Vagina (tissue), 2 donors: ENCODE measurements at regions not wholly inside any gene's neighbourhood (a gene's known extent, or its start where the extent isn't known, plus 50 kb on each side); places are given as distances from the start of the nearest gene placed in this dataset.

Experiments
- DNase-seq, 2 donors: peaks; one replicate each; pipeline ENCODE4 v3.0.0-alpha.2; 2017; ENCODE audit errors: extremely low spot score in 2 of 2
- H3K27ac ChIP-seq: fragments of 200-600 bp; sonication (generic); one replicate; pipeline ENCODE4 v1.5.1; 2019
- H3K27me3 ChIP-seq: fragments of 200-600 bp; sonication (generic); one replicate; pipeline ENCODE4 v1.5.1; 2019
- H3K36me3 ChIP-seq, 2 donors: fragments of 200-600 bp; sonication (generic); one replicate each; pipeline ENCODE4 v1.5.1; 2017 to 2019
- H3K4me1 ChIP-seq: fragments of 200-600 bp; sonication (generic); one replicate; pipeline ENCODE4 v1.5.1; 2019
- H3K4me3 ChIP-seq, 2 donors: fragments of 200-600 bp; sonication (generic); 1 replicate in 1 of 2; 2 replicates in 1 of 2; pipeline ENCODE4 v1.5.1; 2016 to 2019
- H3K9me3 ChIP-seq: fragments of 200-600 bp; sonication (generic); one replicate; pipeline ENCODE4 v1.5.1; 2019
- CTCF ChIP-seq, 3 experiments: fragments of 450-650 bp in 2 of 3; fragments of 200-600 bp in 1 of 3; sonication (generic) in 1 of 3; IDR thresholded peaks; one replicate each; pipeline ENCODE4 v1.5.1; 2017 to 2019; ENCODE audit warnings: antibody characterized with exemption in 3 of 3, mild to moderate bottlenecking in 2 of 3, moderate library complexity in 2 of 3
- POLR2A ChIP-seq, 2 donors: fragments of 450-650 bp; IDR thresholded peaks; one replicate each; pipeline ENCODE4 v1.6.1; 2017; ENCODE audit warnings: antibody characterized with exemption in 2 of 2, mild to moderate bottlenecking in 2 of 2, moderate library complexity in 2 of 2
- POLR2AphosphoS5 ChIP-seq, 2 donors: sonication (generic); formaldehyde crosslinking; IDR thresholded peaks; one replicate each; pipeline ENCODE4 v1.9.0; 2017; ENCODE audit warnings: antibody characterized with exemption in 2 of 2, mild to moderate bottlenecking in 2 of 2, low read depth in 1 of 2; ENCODE audit not compliant: insufficient read depth in 1 of 2
- intact Hi-C: fragments of 100-400 bp; cut with DNase I; formaldehyde crosslinking; loops from one replicate; pipeline ENCODE4 v1.15.1; 2023

GRCh38 chr12:24649634-24650033 lies 299.3 kb downstream of the BCAT1 start:
- Histone ChIP-seq H3K27me3 (no peaks in the 10 kb centered on the region), H3K27ac (no peak overlapping the region), H3K9me3 (no peaks in the 10 kb centered on the region), H3K4me3 (no peak overlapping the region), H3K36me3 (no peaks in the 10 kb centered on the region), H3K4me1 (no peaks in the 10 kb centered on the region)
- intact Hi-C loops, result no loop called here
- TF ChIP-seq POLR2A (IDR thresholded peaks at IDR 0.05) (no peak), CTCF (IDR thresholded peaks at IDR 0.05) (no peak), POLR2AphosphoS5 (IDR thresholded peaks at IDR 0.05; ENCODE audit: insufficient read depth in 1 of 2, low read depth in 1 of 2) (no peak)
- DNase-seq, result no peak

GRCh38 chr12:24649209-24649608 lies 299.7 kb downstream of the BCAT1 start:
- Histone ChIP-seq H3K4me1 (no peaks in the 10 kb centered on the region), H3K27me3 (no peaks in the 10 kb centered on the region), H3K36me3 (no peaks in the 10 kb centered on the region), H3K4me3 (no peak overlapping the region), H3K9me3 (no peaks in the 10 kb centered on the region), H3K27ac (no peak overlapping the region)
- no peak for DNase-seq
- TF ChIP-seq POLR2AphosphoS5 (IDR thresholded peaks at IDR 0.05; ENCODE audit: insufficient read depth in 1 of 2, low read depth in 1 of 2) (no peak), CTCF (IDR thresholded peaks at IDR 0.05) (no peak), POLR2A (IDR thresholded peaks at IDR 0.05) (no peak)
- intact Hi-C loops, result no loop called here

GRCh38 chr12:24645254-24645653 lies 303.6 kb downstream of the BCAT1 start:
- Histone ChIP-seq H3K27me3 (no peaks in the 10 kb centered on the region), H3K36me3 (no peaks in the 10 kb centered on the region), H3K9me3 (no peaks in the 10 kb centered on the region), H3K27ac (no peak overlapping the region), H3K4me1 (no peaks in the 10 kb centered on the region), H3K4me3 (no peak overlapping the region)
- intact Hi-C loops, result no loop called here
- DNase-seq, result no peak
- TF ChIP-seq POLR2A (IDR thresholded peaks at IDR 0.05), result no peak
- TF ChIP-seq POLR2AphosphoS5 (IDR thresholded peaks at IDR 0.05; ENCODE audit: insufficient read depth in 1 of 2, low read depth in 1 of 2), result no peak
- no peak for TF ChIP-seq CTCF (IDR thresholded peaks at IDR 0.05)

- Histone ChIP-seq H3K36me3 (no peaks in the 10 kb centered on the region), H3K4me3 (no peak overlapping the region), H3K4me1 (no peaks in the 10 kb centered on the region), H3K27me3 (no peaks in the 10 kb centered on the region), H3K9me3 (no peaks in the 10 kb centered on the region), H3K27ac (no peak overlapping the region)
- no peak for DNase-seq
- TF ChIP-seq POLR2AphosphoS5 (IDR thresholded peaks at IDR 0.05; ENCODE audit: insufficient read depth in 1 of 2, low read depth in 1 of 2) (no peak), CTCF (IDR thresholded peaks at IDR 0.05) (no peak), POLR2A (IDR thresholded peaks at IDR 0.05) (no peak)
- intact Hi-C loops, result no loop called here
Observed at GRCh38 chr12:24643120-24644119, 305.5 kb downstream of the BCAT1 start.

GRCh38 chr12:24639641-24640040 lies 309.3 kb downstream of the BCAT1 start:
- intact Hi-C loops, result no loop called here
- Histone ChIP-seq H3K9me3 (no peaks in the 10 kb centered on the region), H3K27ac (no peak overlapping the region), H3K4me1 (no peaks in the 10 kb centered on the region), H3K27me3 (no peaks in the 10 kb centered on the region), H3K4me3 (no peak overlapping the region), H3K36me3 (no peaks in the 10 kb centered on the region)
- DNase-seq, result no peak
- TF ChIP-seq POLR2A (IDR thresholded peaks at IDR 0.05) (no peak), CTCF (IDR thresholded peaks at IDR 0.05) (no peak), POLR2AphosphoS5 (IDR thresholded peaks at IDR 0.05; ENCODE audit: insufficient read depth in 1 of 2, low read depth in 1 of 2) (no peak)
